ENCODE measurements at regions not wholly inside any gene's neighbourhood (a gene's known extent, or its start where the extent isn't known, plus 50 kb on each side); places are given as distances from the start of the nearest gene placed in this dataset.

- Histone ChIP-seq H3K4me3 (ENCODE audit: low read length, poor library complexity, severe bottlenecking) (no peak overlapping the region), H3K27me3 (ENCODE audit: insufficient read depth, low read length, poor library complexity, severe bottlenecking) (no peaks in the 10 kb centered on the region)
- TF ChIP-seq, protein P1, sequence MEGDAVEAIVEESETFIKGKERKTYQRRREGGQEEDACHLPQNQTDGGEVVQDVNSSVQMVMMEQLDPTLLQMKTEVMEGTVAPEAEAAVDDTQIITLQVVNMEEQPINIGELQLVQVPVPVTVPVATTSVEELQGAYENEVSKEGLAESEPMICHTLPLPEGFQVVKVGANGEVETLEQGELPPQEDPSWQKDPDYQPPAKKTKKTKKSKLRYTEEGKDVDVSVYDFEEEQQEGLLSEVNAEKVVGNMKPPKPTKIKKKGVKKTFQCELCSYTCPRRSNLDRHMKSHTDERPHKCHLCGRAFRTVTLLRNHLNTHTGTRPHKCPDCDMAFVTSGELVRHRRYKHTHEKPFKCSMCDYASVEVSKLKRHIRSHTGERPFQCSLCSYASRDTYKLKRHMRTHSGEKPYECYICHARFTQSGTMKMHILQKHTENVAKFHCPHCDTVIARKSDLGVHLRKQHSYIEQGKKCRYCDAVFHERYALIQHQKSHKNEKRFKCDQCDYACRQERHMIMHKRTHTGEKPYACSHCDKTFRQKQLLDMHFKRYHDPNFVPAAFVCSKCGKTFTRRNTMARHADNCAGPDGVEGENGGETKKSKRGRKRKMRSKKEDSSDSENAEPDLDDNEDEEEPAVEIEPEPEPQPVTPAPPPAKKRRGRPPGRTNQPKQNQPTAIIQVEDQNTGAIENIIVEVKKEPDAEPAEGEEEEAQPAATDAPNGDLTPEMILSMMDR (conservative IDR thresholded peaks at IDR 0.05; ENCODE audit: low read length) = no peak
- no peak for TF ChIP-seq EZH2phosphoT487 (IDR thresholded peaks at IDR 0.05; ENCODE audit: borderline replicate concordance)
These were observed 89.9 kb upstream of the NANOGP8 start for GRCh38 chr15:35174948-35175347.

DNA sequence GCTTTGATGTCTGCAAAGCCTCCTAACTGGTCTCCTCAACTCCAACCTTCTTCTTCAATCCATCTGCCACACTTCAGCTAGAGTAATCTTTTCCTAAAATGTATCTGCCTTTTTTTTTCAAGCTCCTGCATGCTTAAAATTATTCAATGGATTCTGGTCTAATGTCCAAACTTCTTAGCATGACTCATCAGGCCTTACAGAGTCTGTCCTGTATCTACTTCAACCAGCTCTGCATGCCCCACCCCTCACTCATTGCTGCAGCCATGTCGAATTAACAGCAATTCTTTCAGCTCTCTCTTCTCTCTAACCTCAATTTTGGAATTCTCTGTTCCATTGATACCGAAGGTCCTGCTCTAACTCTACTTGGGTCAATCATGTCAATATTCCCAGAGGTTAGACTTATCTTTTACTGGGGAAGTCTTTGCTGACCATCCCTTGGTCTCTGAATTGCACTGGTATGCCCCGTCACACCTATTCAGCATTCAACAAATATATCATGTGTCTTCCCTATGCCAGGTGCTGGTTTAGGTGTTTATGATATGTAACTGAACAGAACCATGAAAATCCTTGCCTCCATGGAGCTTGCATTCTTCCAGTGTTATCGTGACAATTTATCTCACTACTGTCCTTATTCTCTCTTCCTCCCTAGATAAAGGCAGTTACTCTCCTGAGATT, 88.5 kb upstream of the NANOGP8 start:
- no peak overlapping the region for H3K4me3 ChIP-seq (ENCODE audit: low read length, poor library complexity, severe bottlenecking)
- H3F3A ChIP-seq (ENCODE audit: low read depth) = no peaks in the 10 kb centered on the region
- no peak overlapping the region for H2AFZ ChIP-seq (ENCODE audit: low read length)
- H3K4me1 ChIP-seq (ENCODE audit: insufficient read depth, low read length, poor library complexity, severe bottlenecking) = no peaks in the 10 kb centered on the region
- no peaks in the 10 kb centered on the region for H3K9me3 ChIP-seq (ENCODE audit: insufficient read depth, low read depth, low read length)
- H3K27me3 ChIP-seq (ENCODE audit: insufficient read depth, low read length, poor library complexity, severe bottlenecking) = no peaks in the 10 kb centered on the region
- no peaks in the 10 kb centered on the region for H3K79me2 ChIP-seq (ENCODE audit: insufficient read depth, low read length)
- H3K9ac ChIP-seq (ENCODE audit: low read depth, low read length, poor library complexity, severe bottlenecking) = no peak overlapping the region
- H4K20me1 ChIP-seq (ENCODE audit: insufficient read depth, low read length, poor library complexity, severe bottlenecking) = no peaks in the 10 kb centered on the region
- H3K9me2 ChIP-seq (replicated peaks; ENCODE audit: low read depth, low read length) = no peaks in the 10 kb centered on the region
- TF ChIP-seq, protein P1 (conservative IDR thresholded peaks at IDR 0.05; ENCODE audit: low read length) = no peak
- TF ChIP-seq EZH2phosphoT487 (IDR thresholded peaks at IDR 0.05; ENCODE audit: borderline replicate concordance) = no peak
- H3K36me3 ChIP-seq (ENCODE audit: insufficient read depth, low read length) = no peaks in the 10 kb centered on the region
- no peak overlapping the region for H3K4me2 ChIP-seq (ENCODE audit: low read depth, low read length, poor library complexity, severe bottlenecking)

More at GRCh38 chr15:35174948-35175347, 89.9 kb upstream of the NANOGP8 start:
- Histone ChIP-seq H3K9me3 (ENCODE audit: insufficient read depth, low read depth, low read length) (no peaks in the 10 kb centered on the region), H3K4me2 (ENCODE audit: low read depth, low read length, poor library complexity, severe bottlenecking) (no peak overlapping the region), H3K36me3 (ENCODE audit: insufficient read depth, low read length) (no peaks in the 10 kb centered on the region), H2AFZ (ENCODE audit: low read length) (no peak overlapping the region), H3F3A (ENCODE audit: low read depth) (no peaks in the 10 kb centered on the region), H3K9ac (ENCODE audit: low read depth, low read length, poor library complexity, severe bottlenecking) (no peak overlapping the region), H4K20me1 (ENCODE audit: insufficient read depth, low read length, poor library complexity, severe bottlenecking) (no peaks in the 10 kb centered on the region), H3K9me2 (replicated peaks; ENCODE audit: low read depth, low read length) (no peaks in the 10 kb centered on the region), H3K4me1 (ENCODE audit: insufficient read depth, low read length, poor library complexity, severe bottlenecking) (no peaks in the 10 kb centered on the region), H3K79me2 (ENCODE audit: insufficient read depth, low read length) (no peaks in the 10 kb centered on the region)

DNA sequence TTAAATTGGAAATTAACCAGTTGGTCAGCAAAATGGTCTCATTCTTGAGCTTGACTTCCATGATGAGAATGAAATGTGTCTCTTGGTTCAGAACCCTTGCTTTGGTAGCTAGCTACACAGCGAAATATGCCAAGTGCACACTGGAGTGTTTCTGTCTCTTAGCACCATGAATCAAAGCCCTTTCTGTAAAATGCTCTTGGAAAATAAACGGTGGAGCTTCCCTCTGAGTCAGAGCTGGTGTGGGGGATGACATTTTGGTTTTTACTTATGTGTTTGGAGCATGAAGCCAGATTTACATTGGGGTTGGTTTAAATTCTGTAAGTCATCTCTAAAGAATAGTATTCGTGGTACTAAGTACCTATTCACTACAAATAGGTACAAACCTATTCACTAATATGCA, 85.1 kb upstream of the NANOGP8 start:
- H3K9ac ChIP-seq (ENCODE audit: low read depth, low read length, poor library complexity, severe bottlenecking) = no peak overlapping the region
- no peaks in the 10 kb centered on the region for H3K4me1 ChIP-seq (ENCODE audit: insufficient read depth, low read length, poor library complexity, severe bottlenecking)
- no peaks in the 10 kb centered on the region for H3F3A ChIP-seq (ENCODE audit: low read depth)
- no peaks in the 10 kb centered on the region for H4K20me1 ChIP-seq (ENCODE audit: insufficient read depth, low read length, poor library complexity, severe bottlenecking)
- no peaks in the 10 kb centered on the region for H3K9me3 ChIP-seq (ENCODE audit: insufficient read depth, low read depth, low read length)
- TF ChIP-seq, protein P1 (conservative IDR thresholded peaks at IDR 0.05; ENCODE audit: low read length) = no peak
- TF ChIP-seq EZH2phosphoT487 (IDR thresholded peaks at IDR 0.05; ENCODE audit: borderline replicate concordance) = no peak
- H3K4me3 ChIP-seq (ENCODE audit: low read length, poor library complexity, severe bottlenecking) = no peak overlapping the region
- no peaks in the 10 kb centered on the region for H3K27me3 ChIP-seq (ENCODE audit: insufficient read depth, low read length, poor library complexity, severe bottlenecking)
- no peaks in the 10 kb centered on the region for H3K36me3 ChIP-seq (ENCODE audit: insufficient read depth, low read length)
- H3K9me2 ChIP-seq (replicated peaks; ENCODE audit: low read depth, low read length) = no peaks in the 10 kb centered on the region
- H3K4me2 ChIP-seq (ENCODE audit: low read depth, low read length, poor library complexity, severe bottlenecking) = no peak overlapping the region
- H3K79me2 ChIP-seq (ENCODE audit: insufficient read depth, low read length) = no peaks in the 10 kb centered on the region
- H2AFZ ChIP-seq (ENCODE audit: low read length) = no peak overlapping the region
